WI38 (cell line): ENCODE measurements at regions not wholly inside any gene's neighbourhood (a gene's known extent, or its start where the extent isn't known, plus 50 kb on each side); places are given as distances from the start of the nearest gene placed in this dataset.

Experiments
- H3K4me3 ChIP-seq: 2 replicates; pipeline ENCODE4 v1.5.1; 2011; ENCODE audit warnings: low read depth, mild to moderate bottlenecking, control low read depth, low read length
- TF ChIP-seq, protein P1 (sequence below): IDR thresholded peaks from 2 replicates; pipeline ENCODE4 v1.5.1; 2012; ENCODE audit warnings: low read depth, mild to moderate bottlenecking, control low read depth, low read length

GRCh38 chr7:126378642-126379041, 874.1 kb downstream of the GRM8 start:
- no peak overlapping the region for H3K4me3 ChIP-seq
- TF ChIP-seq, protein P1, sequence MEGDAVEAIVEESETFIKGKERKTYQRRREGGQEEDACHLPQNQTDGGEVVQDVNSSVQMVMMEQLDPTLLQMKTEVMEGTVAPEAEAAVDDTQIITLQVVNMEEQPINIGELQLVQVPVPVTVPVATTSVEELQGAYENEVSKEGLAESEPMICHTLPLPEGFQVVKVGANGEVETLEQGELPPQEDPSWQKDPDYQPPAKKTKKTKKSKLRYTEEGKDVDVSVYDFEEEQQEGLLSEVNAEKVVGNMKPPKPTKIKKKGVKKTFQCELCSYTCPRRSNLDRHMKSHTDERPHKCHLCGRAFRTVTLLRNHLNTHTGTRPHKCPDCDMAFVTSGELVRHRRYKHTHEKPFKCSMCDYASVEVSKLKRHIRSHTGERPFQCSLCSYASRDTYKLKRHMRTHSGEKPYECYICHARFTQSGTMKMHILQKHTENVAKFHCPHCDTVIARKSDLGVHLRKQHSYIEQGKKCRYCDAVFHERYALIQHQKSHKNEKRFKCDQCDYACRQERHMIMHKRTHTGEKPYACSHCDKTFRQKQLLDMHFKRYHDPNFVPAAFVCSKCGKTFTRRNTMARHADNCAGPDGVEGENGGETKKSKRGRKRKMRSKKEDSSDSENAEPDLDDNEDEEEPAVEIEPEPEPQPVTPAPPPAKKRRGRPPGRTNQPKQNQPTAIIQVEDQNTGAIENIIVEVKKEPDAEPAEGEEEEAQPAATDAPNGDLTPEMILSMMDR, result no peak

DNA sequence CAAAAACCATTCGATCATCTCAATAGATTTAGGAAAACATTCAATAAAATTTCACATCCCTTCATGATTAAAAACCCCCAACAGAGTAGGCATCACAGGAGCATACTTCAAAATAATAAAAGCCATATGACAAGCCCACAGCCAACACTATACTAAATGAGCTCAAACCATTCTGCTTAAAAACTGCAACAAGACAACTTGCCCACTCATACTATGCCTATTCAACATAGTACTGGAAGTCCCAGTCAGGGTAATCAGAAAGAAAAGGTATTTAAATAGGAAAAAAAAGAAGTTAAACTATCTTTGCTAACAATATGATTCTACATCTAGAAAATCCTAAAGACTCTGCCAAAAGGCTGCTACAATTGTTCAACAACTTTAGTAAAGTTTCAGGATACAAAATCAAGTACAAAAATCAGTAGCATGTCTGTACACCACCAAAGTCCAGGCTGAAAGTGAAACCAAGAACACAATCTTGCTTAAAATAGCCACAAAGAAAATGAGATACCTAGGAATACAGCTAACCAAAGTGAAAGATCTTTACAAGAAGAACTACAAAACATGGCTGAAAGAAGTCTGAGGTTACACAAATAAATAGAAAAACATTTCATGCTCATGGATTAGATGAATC, 882.6 kb downstream of the GRM8 start:
- TF ChIP-seq, protein P1, result no peak
- no peak overlapping the region for H3K4me3 ChIP-seq

DNA sequence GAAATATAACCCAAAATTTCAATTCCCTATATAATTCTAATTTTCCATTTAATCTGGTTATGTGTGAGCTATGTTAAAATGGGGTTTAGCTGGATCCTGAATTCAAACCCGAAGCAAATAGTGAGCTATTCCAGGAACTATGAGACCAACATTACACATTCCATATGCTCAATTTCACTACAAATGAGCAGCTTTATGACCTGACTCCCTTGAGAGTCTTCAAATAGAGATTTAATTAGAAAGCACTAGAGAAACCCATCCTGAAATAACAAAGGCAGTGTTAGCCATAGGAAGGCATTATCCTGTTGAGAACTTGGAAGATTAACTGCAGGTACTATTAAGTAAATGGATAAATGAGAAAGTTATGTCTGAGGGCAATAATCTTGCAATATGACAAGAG, 890.0 kb downstream of the GRM8 start:
- TF ChIP-seq, protein P1, result no peak
- no peak overlapping the region for H3K4me3 ChIP-seq

DNA sequence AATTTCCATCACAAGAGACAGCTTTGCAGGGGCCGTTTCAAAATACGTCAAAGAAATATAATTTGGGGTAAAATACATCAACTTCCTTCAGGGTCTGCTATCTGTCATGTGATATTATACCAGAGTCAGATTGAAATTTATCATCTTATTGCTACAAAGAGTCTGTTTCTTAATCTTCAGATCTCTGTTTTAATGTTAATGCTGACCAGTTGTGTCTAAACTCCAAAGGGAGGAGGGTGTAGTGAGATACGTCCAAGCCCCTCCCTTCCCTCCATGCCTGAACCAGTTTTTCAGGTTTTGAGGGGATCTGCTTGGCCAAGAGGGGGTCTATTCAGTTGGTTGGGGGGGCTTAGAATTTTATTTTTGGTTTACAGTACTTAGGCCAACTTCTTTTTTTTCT, 891.6 kb downstream of the GRM8 start:
- TF ChIP-seq, protein P1, result no peak

GRCh38 chr7:126339813-126340212, 912.9 kb downstream of the GRM8 start:
- TF ChIP-seq, protein P1, result no peak
- no peak overlapping the region for H3K4me3 ChIP-seq

More for the DNA sequence above, 891.6 kb downstream of the GRM8 start:
- no peak overlapping the region for H3K4me3 ChIP-seq

- no peak overlapping the region for H3K4me3 ChIP-seq
- TF ChIP-seq, protein P1, result no peak
These were observed 947.1 kb downstream of the GRM8 start for GRCh38 chr7:126305671-126306070.

DNA sequence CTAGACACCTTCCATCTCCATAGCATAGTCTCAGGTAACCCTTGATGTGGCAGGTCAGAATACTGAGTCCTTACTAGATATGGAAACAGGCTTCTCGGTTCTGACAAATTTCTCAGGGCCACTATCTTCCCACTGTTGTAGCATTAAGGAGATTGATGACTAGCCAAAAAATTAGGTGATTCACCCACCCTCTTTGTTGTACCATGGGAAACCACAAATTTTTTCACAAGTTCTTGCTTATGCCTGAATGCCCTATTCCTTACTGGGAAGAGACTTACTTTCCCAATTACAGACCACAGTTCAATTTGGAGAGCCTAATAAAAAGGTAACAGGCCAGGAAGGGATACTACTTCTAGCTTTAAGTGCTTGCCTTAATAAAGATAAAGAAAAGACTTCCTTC, 948.8 kb downstream of the GRM8 start:
- no peak overlapping the region for H3K4me3 ChIP-seq
- TF ChIP-seq, protein P1, result no peak
